ENCODE measurements at regions not wholly inside any gene's neighbourhood (a gene's known extent, or its start where the extent isn't known, plus 50 kb on each side); places are given as distances from the start of the nearest gene placed in this dataset.
"Not testable (repeated sequence)": the region's sequence is repeated elsewhere in the genome, so short reads cannot be mapped to it uniquely, and the experiment has no call there.

- H3K36me3 ChIP-seq (ENCODE audit: insufficient read depth, low read length): no peaks in the 10 kb centered on the region
- ChIA-PET POLR2A (no interaction called here), CTCF (no interaction called here)
- no peak overlapping the region for H3K4me3 ChIP-seq (ENCODE audit: low read length)
- Mint-ChIP-seq H3K9me3 (no peaks in the 10 kb centered on the region), H3K4me3 (no peak overlapping the region), H3K4me1 (ENCODE audit: low read depth) (no peaks in the 10 kb centered on the region), H3K27ac (no peak overlapping the region), H3K27me3 (no peaks in the 10 kb centered on the region), H3K36me3 (ENCODE audit: low read depth) (no peaks in the 10 kb centered on the region)
- DNase-seq: no peak
- no peaks in the 10 kb centered on the region for H3K27me3 ChIP-seq (ENCODE audit: control insufficient read depth in 1 of 2, insufficient read depth in 2 of 2, low read length in 2 of 2)
- no peak for TF ChIP-seq CTCF (IDR thresholded peaks at IDR 0.05)
- no peak overlapping the region for H3K27ac ChIP-seq (ENCODE audit: low read depth in 1 of 2, low read length in 2 of 2)
- intact Hi-C loops (cut with DNase I, micrococcal nuclease): no loop called here
- no peak for ATAC-seq (ENCODE audit: poor library complexity)
- H3K9me3 ChIP-seq (ENCODE audit: control insufficient read depth in 1 of 2, insufficient read depth in 1 of 2, low read length in 2 of 2): no peaks in the 10 kb centered on the region
- no peaks in the 10 kb centered on the region for H3K4me1 ChIP-seq (ENCODE audit: insufficient read depth, low read length)
Measured at GRCh38 chr4:131006388-131006787, 1910.4 kb downstream of the C4orf33 start.

DNA sequence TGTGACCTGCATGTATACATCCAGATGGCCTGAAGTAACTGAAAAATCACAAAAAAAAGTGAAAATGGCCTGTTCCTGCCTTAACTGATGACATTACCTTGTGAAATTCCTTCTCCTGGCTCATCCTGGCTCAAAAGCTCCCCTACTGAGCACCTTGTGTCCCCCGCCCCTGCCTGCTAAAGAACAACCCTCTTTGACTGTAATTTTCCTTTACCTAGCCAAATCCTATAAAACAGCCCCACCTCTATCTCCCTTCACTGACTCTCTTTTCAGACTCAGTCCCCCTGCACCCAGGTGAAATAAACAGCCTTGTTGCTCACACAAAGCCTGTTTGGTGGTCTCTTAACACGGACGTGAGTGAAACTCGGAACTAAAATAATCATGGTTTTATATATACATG, 1916.0 kb downstream of the C4orf33 start:
- CTCF ChIA-PET; H3K9me3 Mint-ChIP-seq; H3K27me3 Mint-ChIP-seq; POLR2A ChIA-PET; ATAC-seq (ENCODE audit: poor library complexity); H3K4me1 ChIP-seq (ENCODE audit: insufficient read depth, low read length); H3K27ac ChIP-seq (ENCODE audit: low read depth in 1 of 2, low read length in 2 of 2); H3K27me3 ChIP-seq (ENCODE audit: control insufficient read depth in 1 of 2, insufficient read depth in 2 of 2, low read length in 2 of 2); H3K4me3 Mint-ChIP-seq; H3K9me3 ChIP-seq (ENCODE audit: control insufficient read depth in 1 of 2, insufficient read depth in 1 of 2, low read length in 2 of 2); H3K27ac Mint-ChIP-seq; H3K36me3 ChIP-seq (ENCODE audit: insufficient read depth, low read length); DNase-seq; H3K4me3 ChIP-seq (ENCODE audit: low read length); H3K36me3 Mint-ChIP-seq (ENCODE audit: low read depth); H3K4me1 Mint-ChIP-seq (ENCODE audit: low read depth); intact Hi-C loops (cut with DNase I, micrococcal nuclease): not testable (repeated sequence)

DNA sequence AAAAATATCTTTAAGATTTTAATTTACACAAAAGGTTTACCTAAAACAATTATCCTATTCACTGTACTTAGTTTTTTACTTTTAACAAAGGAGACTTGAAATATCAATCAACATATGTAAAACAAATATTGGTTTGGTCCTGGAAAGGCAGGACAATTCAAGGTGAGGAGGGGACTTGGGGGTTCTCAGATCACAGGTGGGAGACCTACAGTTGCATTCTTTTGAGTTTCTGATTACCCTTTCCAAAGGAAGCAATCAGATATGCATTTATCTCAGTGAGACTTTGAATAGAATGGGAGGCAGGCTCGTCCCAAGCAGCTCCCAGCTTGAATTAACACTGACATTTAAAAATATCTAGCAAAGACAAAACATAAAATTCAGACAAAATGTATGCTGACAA, 1917.3 kb downstream of the C4orf33 start:
- intact Hi-C loops (cut with DNase I, micrococcal nuclease): no loop called here
- Mint-ChIP-seq H3K9me3 (peaks cover 4% of the 10 kb centered on the region), H3K4me3 (no peak overlapping the region)

More for the DNA sequence above, 1917.3 kb downstream of the C4orf33 start:
- H3K36me3 Mint-ChIP-seq (ENCODE audit: low read depth): no peaks in the 10 kb centered on the region
- H3K27ac Mint-ChIP-seq: no peak overlapping the region
- Histone ChIP-seq H3K4me3 (ENCODE audit: low read length) (no peak overlapping the region), H3K4me1 (ENCODE audit: insufficient read depth, low read length) (no peaks in the 10 kb centered on the region), H3K27ac (ENCODE audit: low read depth in 1 of 2, low read length in 2 of 2) (no peak overlapping the region), H3K9me3 (ENCODE audit: control insufficient read depth in 1 of 2, insufficient read depth in 1 of 2, low read length in 2 of 2) (no peaks in the 10 kb centered on the region), H3K27me3 (ENCODE audit: control insufficient read depth in 1 of 2, insufficient read depth in 2 of 2, low read length in 2 of 2) (no peaks in the 10 kb centered on the region), H3K36me3 (ENCODE audit: insufficient read depth, low read length) (no peaks in the 10 kb centered on the region)
- H3K27me3 Mint-ChIP-seq: no peaks in the 10 kb centered on the region
- ChIA-PET POLR2A (no interaction called here), CTCF (no interaction called here)
- no peaks in the 10 kb centered on the region for H3K4me1 Mint-ChIP-seq (ENCODE audit: low read depth)
- ATAC-seq (ENCODE audit: poor library complexity) (no peak), DNase-seq (no peak)
- TF ChIP-seq CTCF (IDR thresholded peaks at IDR 0.05): no peak

Data from CD4-positive, alpha-beta T cell (primary cell).